MM.1S (cell line): ENCODE measurements at regions not wholly inside any gene's neighbourhood (a gene's known extent, or its start where the extent isn't known, plus 50 kb on each side); places are given as distances from the start of the nearest gene placed in this dataset.
"Not testable (repeated sequence)": the region's sequence is repeated elsewhere in the genome, so short reads cannot be mapped to it uniquely, and the experiment has no call there.

ENCODE experiments used
- DNase-seq: peaks from one replicate; pipeline ENCODE4 v3.0.0-alpha.2; 2015
- H2AFZ ChIP-seq: fragments of 300-600 bp; sonication (generic); 2 replicates; pipeline ENCODE4 v1.6.0; 2016; ENCODE audit warnings: antibody characterized with exemption, low read length
- H3F3A ChIP-seq: fragments of 300-600 bp; sonication (generic); 2 replicates; pipeline ENCODE4 v1.6.1; 2016; ENCODE audit warnings: mild to moderate bottlenecking, antibody characterized with exemption, low read length, moderate library complexity, mixed read lengths; ENCODE audit not compliant: insufficient read depth
- H3K27ac ChIP-seq: fragments of 300-600 bp; sonication (generic); 2 replicates; pipeline ENCODE4 v1.5.1; 2016; ENCODE audit warnings: mild to moderate bottlenecking, low read length
- H3K27me3 ChIP-seq: fragments of 300-600 bp; sonication (generic); replicated peaks from 2 replicates; pipeline ENCODE4 v1.6.0; 2016; ENCODE audit warnings: low read length; ENCODE audit not compliant: insufficient read depth
- H3K36me3 ChIP-seq: fragments of 300-600 bp; sonication (generic); replicated peaks from 2 replicates; pipeline ENCODE4 v1.6.1; 2016; ENCODE audit warnings: mild to moderate bottlenecking, low read length, mixed read lengths; ENCODE audit not compliant: insufficient read depth
- H3K4me1 ChIP-seq: fragments of 300-600 bp; sonication (generic); 2 replicates; pipeline ENCODE4 v1.6.1; 2016; ENCODE audit warnings: low read length, mixed read lengths
- H3K4me2 ChIP-seq: fragments of 300-600 bp; sonication (generic); 2 replicates; pipeline ENCODE4 v1.6.0; 2016; ENCODE audit warnings: low read depth, low read length
- H3K4me3 ChIP-seq: fragments of 300-600 bp; sonication (generic); 2 replicates; pipeline ENCODE4 v1.5.1; 2016; ENCODE audit warnings: low read length, mixed read lengths
- H3K79me2 ChIP-seq: fragments of 300-600 bp; sonication (generic); 2 replicates; pipeline ENCODE4 v1.6.1; 2016; ENCODE audit warnings: mixed run types, low read length, mixed read lengths
- H3K9ac ChIP-seq: fragments of 300-600 bp; sonication (generic); 2 replicates; pipeline ENCODE4 v1.6.1; 2016; ENCODE audit warnings: low read length, mixed read lengths
- H3K9me2 ChIP-seq: fragments of 300-600 bp; sonication (generic); replicated peaks from 2 replicates; pipeline ENCODE4 v1.6.1; 2016; ENCODE audit warnings: mild to moderate bottlenecking, low read length, mixed read lengths; ENCODE audit not compliant: insufficient read depth
- H3K9me3 ChIP-seq: fragments of 300-600 bp; sonication (generic); replicated peaks from 2 replicates; pipeline ENCODE4 v1.6.1; 2016; ENCODE audit warnings: mild to moderate bottlenecking, low read length, mixed read lengths; ENCODE audit not compliant: insufficient read depth
- H4K20me1 ChIP-seq: fragments of 300-600 bp; sonication (generic); 2 replicates; pipeline ENCODE4 v1.6.1; 2016; ENCODE audit warnings: mild to moderate bottlenecking, low read length, moderate library complexity, mixed read lengths; ENCODE audit not compliant: insufficient read depth
- CTCF ChIP-seq: fragments of 300-600 bp; sonication (generic); IDR thresholded peaks from 2 replicates; pipeline ENCODE4 v1.5.1; 2016; ENCODE audit warnings: antibody characterized with exemption, low read length, mixed read lengths
- EZH2 ChIP-seq: fragments of 300-600 bp; sonication (generic); optimal IDR thresholded peaks from 2 replicates; pipeline ENCODE3; 2017; ENCODE audit warnings: low read depth, mild to moderate bottlenecking, antibody characterized with exemption, low read length, mixed read lengths
- EZH2phosphoT487 ChIP-seq: fragments of 300-600 bp; sonication (generic); IDR thresholded peaks from 2 replicates; pipeline ENCODE4 v1.6.1; 2018; ENCODE audit warnings: antibody characterized with exemption, low read length

GRCh38 chr17:64729201-64729600, 67.1 kb upstream of the SMURF2 start:
- no peak overlapping the region for H3K4me2 ChIP-seq
- H3K9me2 ChIP-seq, result no peaks in the 10 kb centered on the region
- H3K27ac ChIP-seq, result no peak overlapping the region
- no peak overlapping the region for H2AFZ ChIP-seq
- TF ChIP-seq CTCF (no peak), EZH2 (no peak), EZH2phosphoT487 (no peak)
- no peak for DNase-seq
- no peaks in the 10 kb centered on the region for H3K79me2 ChIP-seq
- H3K36me3 ChIP-seq, result no peaks in the 10 kb centered on the region
- H3K4me3 ChIP-seq, result no peak overlapping the region
- H3K4me1 ChIP-seq, result no peaks in the 10 kb centered on the region
- no peaks in the 10 kb centered on the region for H3K9me3 ChIP-seq
- no peaks in the 10 kb centered on the region for H3K27me3 ChIP-seq
- no peaks in the 10 kb centered on the region for H4K20me1 ChIP-seq
- no peaks in the 10 kb centered on the region for H3F3A ChIP-seq
- no peak overlapping the region for H3K9ac ChIP-seq

GRCh38 chr17:64728041-64728695, 66.1 kb upstream of the SMURF2 start:
- Histone ChIP-seq H4K20me1 (no peaks in the 10 kb centered on the region), H3K9ac (no peak overlapping the region), H3K4me2 (no peak overlapping the region), H3K79me2 (no peaks in the 10 kb centered on the region), H3F3A (no peaks in the 10 kb centered on the region), H3K4me3 (no peak overlapping the region), H3K36me3 (no peaks in the 10 kb centered on the region), H3K27ac (no peak overlapping the region), H3K4me1 (no peaks in the 10 kb centered on the region), H3K9me2 (no peaks in the 10 kb centered on the region), H3K27me3 (no peaks in the 10 kb centered on the region), H3K9me3 (no peaks in the 10 kb centered on the region), H2AFZ (no peak overlapping the region)
- no peak for DNase-seq
- TF ChIP-seq EZH2 (no peak), EZH2phosphoT487 (no peak), CTCF (no peak)

DNA sequence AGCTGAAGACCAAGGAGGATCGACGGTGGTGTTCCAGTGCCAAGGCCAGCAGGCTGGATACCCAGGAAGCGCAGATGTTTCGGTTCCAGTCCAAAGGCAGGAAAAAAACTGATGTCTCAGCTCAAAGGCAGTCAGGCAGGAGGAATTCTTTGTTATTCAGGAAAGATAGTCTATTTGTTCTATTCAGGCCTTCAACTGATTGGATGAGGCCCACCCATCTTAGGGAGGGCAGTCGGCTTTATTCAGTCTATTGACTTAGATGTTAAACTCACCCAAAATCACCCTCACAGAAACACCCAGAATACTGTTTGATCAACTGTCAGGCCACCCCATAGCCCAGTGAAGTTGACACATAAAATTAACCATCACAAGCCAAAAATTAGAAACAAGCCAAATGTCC, 63.9 kb upstream of the SMURF2 start:
- not testable (repeated sequence) for H4K20me1 ChIP-seq, H3K27me3 ChIP-seq, H3K79me2 ChIP-seq, H2AFZ ChIP-seq, H3K9me2 ChIP-seq, H3K9ac ChIP-seq, H3K36me3 ChIP-seq, H3F3A ChIP-seq, H3K9me3 ChIP-seq, DNase-seq, H3K27ac ChIP-seq, H3K4me2 ChIP-seq, H3K4me3 ChIP-seq, H3K4me1 ChIP-seq

DNA sequence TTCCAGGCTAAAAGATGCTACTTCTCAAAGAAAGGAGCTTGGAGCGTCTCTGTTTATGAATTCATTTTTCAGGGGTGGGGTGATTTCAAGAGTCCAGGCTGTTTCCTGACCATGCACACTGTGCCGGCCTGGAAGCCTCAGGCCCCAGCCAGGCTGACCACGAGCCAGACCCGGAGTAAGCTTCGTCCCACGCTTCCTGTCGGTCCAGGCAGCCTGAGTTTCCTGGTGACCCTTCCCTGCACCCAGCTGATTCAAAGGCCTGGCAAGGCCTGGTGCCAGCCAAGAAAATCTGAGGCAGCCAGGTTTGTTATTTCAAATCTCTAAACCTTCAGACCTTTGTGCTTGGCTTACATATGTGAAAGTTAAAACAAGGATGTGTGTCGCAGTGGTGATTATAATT, 62.1 kb upstream of the SMURF2 start:
- not testable (repeated sequence) for H2AFZ ChIP-seq, H3K9ac ChIP-seq, DNase-seq, H3K79me2 ChIP-seq, H3K9me2 ChIP-seq, H3K4me3 ChIP-seq, H3K4me2 ChIP-seq, H3K9me3 ChIP-seq, H3K27ac ChIP-seq, H3F3A ChIP-seq, H4K20me1 ChIP-seq, H3K36me3 ChIP-seq, H3K4me1 ChIP-seq, H3K27me3 ChIP-seq
